ENCODE measurements at regions not wholly inside any gene's neighbourhood (a gene's known extent, or its start where the extent isn't known, plus 50 kb on each side); places are given as distances from the start of the nearest gene placed in this dataset.

DNA sequence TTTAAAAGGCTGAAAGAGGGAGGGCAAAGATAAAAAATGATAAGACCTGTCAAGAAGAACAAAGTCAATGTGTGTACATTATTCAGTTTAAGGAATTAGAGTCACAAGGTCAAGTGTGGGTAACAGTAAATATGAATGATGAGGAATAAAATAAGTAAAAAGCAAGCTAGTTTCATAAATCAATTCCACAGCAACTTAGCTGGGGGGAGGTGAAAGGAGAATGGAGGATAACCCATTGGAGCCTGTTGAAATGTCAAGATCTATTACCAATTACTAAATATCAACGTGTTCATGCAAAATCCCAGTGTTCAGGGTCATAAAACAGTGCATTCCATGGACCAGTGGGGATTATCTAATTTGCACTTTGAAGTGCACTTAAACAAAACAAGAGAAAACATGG, 242.9 kb downstream of the TBX18 start:
- TF ChIP-seq, protein P1, sequence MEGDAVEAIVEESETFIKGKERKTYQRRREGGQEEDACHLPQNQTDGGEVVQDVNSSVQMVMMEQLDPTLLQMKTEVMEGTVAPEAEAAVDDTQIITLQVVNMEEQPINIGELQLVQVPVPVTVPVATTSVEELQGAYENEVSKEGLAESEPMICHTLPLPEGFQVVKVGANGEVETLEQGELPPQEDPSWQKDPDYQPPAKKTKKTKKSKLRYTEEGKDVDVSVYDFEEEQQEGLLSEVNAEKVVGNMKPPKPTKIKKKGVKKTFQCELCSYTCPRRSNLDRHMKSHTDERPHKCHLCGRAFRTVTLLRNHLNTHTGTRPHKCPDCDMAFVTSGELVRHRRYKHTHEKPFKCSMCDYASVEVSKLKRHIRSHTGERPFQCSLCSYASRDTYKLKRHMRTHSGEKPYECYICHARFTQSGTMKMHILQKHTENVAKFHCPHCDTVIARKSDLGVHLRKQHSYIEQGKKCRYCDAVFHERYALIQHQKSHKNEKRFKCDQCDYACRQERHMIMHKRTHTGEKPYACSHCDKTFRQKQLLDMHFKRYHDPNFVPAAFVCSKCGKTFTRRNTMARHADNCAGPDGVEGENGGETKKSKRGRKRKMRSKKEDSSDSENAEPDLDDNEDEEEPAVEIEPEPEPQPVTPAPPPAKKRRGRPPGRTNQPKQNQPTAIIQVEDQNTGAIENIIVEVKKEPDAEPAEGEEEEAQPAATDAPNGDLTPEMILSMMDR (IDR thresholded peaks at IDR 0.05; ENCODE audit: control extremely low read depth in 1 of 3, insufficient read depth in 1 of 3, low read depth in 1 of 3, low read length in 3 of 3): no peak
- TF ChIP-seq POLR2A (IDR thresholded peaks at IDR 0.05; ENCODE audit: control extremely low read depth in 1 of 2, low read depth in 2 of 2, low read length in 2 of 2) (no peak), TBP (IDR thresholded peaks at IDR 0.05; ENCODE audit: low read depth, low read length) (no peak), NRF1 (IDR thresholded peaks at IDR 0.05; ENCODE audit: low read depth, low read length) (no peak)

Measured in H1 (cell line).